SKM-1 (cell line): ENCODE measurements at regions not wholly inside any gene's neighbourhood (a gene's known extent, or its start where the extent isn't known, plus 50 kb on each side); places are given as distances from the start of the nearest gene placed in this dataset.

Source experiments
- DNase-seq: peaks from one replicate; lab custom pipeline; 2025; ENCODE audit not compliant: unreplicated experiment; lab: John Stamatoyannopoulos, UW

DNA sequence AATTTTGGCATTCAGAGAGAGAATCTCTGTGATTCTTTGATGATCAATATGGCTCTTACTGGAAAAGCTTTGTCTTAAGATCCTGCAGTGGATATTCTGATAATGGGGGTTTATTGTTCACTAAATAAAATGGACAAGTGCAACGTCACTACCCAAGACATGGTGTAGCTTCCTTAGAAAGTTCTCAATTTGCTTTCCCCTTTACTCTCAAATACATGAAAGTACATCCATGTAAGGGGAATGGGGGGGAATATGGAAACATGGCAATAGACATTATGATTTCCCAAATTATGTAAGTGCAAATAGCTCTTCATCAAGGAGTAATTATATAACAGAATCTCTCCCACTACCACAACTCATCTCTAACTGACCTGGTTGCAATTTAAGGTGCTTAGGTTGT lies 126.3 kb upstream of the DPYD start:
- no peak for DNase-seq

DNA sequence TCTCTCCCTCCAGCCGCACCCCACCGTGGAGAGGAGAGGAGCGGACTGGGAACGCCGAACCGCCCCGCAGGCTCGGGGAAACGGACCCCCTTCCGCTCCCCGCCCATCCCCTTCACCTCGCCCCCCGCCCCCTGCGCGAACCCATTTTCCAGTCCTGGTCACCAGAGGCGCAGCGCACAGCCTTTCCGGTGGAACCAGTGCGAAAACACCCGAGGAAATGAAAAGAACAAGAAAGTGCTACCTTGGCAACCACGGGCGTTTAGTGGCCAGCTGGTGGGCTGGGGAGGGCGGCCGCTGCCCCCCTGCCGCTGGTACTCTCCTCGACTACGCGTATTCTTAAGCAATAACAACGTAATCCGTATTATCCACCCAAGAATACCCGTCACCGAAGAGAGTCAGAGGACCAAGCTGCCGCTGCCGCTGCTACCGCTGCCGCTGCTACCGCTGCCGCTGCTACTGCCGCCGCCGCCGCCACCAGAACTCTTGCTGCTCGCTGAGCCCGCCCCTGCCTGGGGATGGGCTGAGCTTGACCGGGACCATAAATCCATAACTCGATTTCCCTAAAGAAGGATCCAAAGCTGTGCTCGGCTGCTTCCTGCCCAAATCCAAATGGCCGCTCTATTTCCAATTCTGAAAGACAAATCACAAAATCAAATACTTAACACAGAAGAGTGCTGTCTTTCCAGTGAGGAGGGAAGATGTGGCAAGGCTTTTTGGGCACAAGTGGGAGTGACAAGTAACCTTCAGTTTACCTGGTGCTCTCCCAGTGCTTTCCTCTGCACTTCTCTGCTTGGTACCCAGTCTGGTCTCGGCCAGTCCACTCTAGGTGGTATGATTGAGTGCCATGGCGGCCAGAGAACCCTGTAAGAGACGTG lies 125.2 kb upstream of the DPYD start:
- DNase-seq: no peak

DNA sequence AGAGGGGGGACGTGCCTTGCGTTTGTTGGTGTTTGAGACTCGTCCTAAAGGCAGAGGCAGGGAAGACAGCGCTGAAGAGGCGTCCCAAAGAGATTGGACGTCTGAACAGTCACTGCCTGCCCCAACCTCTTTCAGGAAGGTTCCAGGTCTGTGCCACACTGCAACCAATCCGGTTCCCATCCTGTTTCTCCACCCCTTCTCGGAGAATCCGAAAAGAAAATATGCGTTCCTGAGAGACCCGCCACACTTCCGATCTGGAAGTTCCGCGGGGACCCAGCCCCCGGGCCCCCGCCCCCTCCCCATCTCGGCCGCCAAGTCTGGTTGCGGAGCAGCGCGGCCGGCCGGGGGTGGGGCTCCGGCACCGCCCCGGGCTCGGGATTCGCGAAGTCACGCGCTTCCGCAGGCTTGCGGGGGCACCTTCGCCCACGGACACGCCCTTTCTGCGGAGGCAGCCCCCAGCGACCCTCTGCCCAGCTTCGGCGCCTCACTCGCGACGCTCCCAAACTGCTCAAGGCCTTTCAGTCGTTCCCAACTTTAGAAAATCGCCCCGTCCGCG lies 124.5 kb upstream of the DPYD start:
- DNase-seq: no peak

DNA sequence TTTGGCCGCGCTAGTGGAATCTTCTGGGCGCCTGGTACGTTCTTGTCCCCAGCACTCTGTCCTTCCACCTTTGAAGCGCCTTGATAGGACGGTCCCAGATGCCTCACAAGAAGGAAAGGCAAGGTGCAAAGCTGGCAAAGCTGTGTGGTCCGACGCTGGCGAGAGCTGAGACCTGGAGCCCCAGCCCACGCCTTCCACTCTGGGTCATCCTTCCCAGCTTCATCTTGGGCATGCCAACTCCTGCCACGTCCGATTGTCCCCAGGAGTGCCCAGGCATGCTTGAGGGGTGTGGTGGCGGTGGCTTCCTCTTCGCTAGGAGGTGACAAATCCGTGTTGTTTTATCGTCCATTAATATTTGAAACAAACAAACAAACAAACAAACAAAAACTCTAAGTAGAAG lies 123.9 kb upstream of the DPYD start:
- DNase-seq: no peak

DNA sequence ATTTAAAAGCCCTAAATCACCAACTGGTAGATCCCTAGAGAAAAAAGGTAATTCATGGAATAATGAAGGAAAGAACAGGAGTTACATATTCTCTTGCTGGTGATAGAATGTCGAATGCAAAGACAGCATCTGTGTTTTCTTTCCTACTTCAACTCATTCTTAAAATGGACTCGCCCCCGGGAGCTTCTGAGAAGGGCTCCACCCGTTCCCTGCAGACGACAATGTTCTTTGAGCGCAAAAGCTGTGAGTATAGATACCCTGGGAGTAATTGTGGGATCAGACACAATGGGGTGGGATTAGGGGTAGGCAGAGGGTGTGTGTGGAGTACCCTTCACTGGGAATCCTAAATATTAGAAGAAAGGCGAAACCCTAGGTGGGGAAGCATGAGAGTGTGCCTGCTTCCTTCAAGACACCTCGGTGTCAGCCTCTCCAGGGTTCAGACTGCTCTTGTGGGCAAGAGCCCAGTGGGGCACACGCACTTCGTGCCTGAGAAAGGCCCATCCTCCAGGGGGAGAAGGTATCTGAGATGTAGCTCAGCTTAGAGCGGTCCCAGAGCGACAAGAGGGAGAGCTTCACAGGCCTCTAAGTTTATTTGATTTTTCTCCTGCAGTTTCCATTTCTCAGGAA lies 123.3 kb upstream of the DPYD start:
- DNase-seq: no peak

DNA sequence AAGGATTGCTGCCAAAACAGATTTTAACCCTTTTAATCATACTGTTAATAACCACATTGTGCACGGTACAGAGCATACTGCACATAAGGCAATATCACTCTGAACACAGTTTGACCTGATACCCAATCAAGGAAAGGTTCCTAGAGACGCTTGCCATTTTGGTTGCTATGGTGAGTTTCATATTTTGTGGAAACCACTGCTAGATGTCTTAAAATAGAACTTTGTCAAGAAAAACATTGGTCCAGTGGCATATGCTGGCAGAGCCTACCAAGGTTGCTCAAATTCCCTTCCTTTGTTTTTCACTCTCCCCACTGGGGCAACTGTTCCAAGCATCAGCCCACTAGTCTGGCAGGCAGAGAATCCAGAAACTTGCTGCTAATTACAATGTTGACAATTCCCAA lies 114.8 kb upstream of the DPYD start:
- no peak for DNase-seq

DNA sequence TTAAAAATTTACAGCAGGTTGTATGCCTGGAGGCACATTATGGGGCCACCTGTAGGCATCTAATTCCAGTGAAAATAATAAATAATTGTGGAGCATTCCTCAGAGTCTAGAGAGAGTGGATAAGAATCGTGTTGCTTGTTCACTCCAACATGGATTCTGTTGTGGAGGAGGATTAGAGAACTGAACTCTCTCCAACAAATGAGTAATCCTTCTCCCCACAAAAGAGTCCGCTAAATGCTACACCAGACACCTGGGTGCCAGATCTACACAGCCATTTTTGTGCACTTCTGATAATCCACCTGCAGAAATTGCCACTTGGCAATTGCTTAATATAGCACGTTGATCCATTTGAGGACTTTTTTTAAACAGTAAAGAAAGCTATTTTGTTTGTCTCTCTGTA lies 113.7 kb upstream of the DPYD start:
- no peak for DNase-seq

DNA sequence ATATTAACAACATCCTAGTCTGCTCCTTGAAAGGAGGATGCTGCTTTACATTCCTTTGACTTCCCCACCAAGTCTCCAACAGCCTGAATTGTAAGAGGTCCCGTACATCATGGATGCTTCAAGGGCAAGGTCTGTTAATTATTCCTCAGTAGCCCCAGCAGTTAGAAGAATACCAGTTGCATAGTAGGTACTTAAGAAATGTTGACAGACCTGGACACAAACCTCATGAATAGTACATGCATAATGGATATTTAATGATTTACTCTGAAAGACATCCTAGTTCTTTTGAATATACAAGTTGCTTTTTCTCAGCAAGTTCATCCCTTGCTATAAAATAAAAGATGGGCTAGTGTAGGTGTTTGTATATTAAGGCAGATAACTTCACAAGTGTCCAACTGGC lies 112.1 kb upstream of the DPYD start:
- no peak for DNase-seq

DNA sequence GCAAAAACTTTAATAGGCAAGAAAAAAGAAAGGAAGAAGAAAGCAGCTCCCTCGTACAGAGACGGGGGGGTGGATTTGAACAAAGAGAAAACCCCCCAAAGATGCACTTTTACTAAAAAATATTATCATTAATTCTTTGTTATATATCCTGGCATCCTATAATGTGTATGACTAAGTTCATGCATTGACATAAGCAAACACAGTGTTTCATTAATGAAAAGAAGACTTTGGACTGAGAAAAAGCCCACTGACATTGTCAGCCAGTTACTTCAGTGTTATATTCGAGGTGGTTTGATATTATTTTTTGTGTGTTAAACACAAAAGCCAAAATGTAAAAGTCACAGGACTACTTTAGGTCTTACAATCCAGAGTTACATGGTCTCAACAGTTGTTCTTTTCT lies 110.1 kb upstream of the DPYD start:
- DNase-seq: no peak

DNA sequence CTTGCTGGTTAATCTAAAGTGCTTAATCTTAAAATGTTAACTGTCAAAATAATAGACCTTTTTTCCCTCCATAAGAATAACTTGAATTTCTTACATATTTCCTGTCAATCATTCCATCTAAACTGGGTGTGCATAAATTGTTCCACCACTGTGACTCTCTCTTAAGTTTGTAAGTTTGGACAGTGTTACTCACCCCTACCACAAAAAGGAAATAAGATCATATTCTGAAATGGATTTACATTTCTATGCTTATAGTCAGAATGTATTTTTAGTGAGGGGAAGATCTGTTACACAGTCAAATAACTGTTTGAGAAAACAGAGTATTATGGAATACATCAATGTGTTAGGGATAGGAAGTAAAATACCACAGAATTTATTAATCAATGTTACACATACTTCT lies 109.6 kb upstream of the DPYD start:
- DNase-seq: no peak

DNA sequence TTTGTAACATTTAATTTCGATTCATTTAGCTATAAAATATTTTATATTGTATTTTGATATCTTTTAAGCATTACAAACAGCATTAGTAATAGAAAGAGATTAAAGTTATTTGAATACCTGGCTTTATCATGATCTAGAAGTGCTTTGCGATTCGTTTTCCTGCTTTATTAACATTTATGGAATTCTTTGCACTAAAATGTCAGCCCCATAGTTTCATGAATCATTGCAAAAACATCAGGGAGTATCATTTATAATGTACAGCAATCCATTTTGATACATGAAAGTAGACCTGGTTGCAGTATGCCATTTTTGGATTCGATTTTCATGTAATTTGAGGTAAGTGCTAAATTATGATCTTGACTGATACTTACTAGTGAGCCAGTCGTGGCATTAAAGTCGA lies 108.0 kb upstream of the DPYD start:
- no peak for DNase-seq

DNA sequence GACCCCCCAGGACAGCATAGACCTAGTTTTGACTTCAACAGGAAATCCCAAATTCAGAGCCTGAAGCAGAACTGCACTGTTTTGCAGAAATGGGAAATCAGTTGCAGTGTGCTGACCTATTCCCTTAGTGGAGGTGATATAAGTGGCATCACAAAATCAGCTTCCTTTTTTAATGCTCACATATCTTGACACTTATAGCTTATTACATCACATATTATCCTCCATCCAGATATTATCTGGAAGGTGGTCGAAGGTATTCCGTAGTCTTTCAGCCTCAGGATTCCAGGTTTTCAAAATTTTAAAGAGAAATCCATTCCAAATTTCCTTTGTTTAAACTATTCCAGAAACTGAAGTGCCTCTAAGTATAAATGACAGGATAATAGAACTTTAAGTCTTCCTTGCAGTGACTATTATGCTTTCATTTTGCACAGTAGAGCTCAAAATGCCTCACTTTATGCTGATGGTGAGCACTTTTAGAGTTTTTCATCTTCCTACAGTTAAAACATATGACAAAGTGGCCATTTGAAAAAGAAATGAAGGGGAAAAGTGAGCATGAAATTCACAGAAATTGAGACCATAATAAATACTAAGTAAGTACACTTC lies 106.4 kb upstream of the DPYD start:
- no peak for DNase-seq

DNA sequence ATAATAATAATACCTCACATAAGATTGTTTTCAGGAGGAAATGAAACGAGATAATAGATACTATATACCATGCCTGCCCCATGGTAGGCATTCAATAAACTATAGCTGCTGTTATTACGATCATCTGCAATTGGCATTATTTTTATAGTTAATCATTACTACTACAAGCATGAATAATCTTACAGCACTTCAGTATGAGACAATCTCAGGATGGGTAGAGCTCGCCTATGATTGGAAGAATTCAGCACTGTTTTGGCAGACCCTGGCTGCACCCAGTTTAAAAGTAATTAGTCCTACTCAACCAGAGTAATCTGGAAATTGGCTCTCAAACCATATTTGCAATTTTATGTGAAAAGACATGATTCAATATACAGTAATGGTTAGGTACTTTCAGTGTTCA lies 105.0 kb upstream of the DPYD start:
- no peak for DNase-seq

DNA sequence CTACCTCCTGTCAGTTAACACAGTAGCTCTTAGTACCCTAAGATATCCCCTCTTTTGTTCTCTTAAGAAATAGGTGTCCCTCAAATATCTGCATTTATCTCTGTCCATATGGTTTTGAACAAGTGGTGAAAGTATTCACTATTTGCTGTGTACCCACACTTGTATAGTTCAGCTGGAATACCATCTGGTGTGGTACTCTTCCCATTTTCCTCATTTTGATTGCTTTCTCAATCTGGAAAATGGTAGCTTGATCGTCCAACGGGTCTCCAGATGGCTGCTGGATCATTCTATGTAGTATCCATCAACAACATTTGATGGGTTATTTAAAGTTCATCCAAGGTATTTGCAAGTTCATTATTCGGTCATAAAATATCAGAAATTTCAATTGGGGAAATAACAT lies 100.3 kb upstream of the DPYD start:
- no peak for DNase-seq

DNA sequence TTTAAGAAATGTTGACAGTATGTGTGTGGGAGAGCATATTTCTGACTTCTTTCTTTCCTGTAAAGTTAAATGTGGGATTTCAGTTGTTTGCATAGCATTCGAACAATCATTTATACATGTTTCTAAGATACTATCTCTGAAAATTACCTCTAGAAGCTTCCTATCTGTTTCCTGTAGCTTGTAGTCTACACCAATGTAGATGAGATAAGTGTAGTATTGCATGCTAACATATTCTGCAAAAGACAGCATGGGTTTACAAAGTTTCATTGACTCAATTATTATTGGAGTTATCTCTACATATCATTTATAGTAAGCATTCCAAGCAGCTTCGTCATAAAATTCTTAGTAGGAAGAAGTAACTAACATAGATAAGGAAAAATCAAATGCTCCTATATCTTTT lies 98.9 kb upstream of the DPYD start:
- DNase-seq: no peak

DNA sequence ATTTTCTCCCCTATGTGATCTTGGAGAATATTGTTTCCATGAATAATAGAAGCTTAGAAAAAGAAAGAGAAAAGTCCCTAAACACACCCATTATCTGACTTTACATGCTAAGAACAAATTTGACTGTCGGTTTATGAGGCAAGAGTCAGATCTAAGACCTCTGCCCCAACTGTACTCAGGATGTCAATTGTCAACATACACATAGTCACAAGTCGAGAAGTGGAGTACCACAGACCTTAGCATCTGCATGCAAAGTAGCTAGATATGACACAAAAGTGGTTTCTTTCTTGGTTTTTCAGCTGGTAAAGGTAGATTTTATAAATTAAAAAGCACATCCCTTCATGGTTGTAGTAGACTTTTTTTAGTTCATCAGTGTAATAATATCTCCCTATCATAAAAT lies 97.2 kb upstream of the DPYD start:
- no peak for DNase-seq

DNA sequence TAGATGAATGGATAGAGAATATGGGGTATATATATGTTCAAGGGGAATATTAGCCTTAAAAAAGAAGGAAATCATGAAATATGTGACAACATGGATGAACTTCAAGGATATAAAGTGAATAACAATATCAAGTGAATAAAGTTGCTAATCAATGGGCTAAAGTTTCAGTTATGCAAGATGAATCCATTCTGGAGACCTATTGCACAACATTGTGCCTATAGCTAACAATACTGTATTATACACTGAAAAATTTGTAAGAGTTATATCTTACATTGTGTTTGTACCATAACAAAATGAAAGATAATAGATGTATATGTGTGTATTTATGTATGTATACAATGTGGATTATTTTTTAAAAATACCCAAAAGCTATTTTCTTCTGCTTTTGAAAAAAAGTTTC lies 96.3 kb upstream of the DPYD start:
- DNase-seq: no peak

DNA sequence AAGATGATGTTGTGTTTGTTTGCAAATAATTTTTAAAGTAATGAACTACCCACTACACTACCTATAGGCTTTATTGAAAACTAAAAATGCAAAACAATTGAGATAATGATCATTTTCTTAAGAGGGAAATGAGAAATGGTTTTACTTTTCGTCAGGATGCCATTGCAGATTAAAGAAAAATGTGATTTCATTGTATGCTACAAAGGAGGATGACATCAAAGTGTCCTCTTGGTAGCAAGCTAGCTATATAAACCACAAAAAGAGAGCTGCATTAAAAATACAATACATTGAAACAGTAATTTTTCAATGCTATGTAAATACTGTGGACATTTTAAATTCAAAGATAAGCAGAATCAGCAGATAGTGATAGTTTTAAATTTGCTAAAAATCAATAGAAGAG lies 87.5 kb upstream of the DPYD start:
- no peak for DNase-seq

DNA sequence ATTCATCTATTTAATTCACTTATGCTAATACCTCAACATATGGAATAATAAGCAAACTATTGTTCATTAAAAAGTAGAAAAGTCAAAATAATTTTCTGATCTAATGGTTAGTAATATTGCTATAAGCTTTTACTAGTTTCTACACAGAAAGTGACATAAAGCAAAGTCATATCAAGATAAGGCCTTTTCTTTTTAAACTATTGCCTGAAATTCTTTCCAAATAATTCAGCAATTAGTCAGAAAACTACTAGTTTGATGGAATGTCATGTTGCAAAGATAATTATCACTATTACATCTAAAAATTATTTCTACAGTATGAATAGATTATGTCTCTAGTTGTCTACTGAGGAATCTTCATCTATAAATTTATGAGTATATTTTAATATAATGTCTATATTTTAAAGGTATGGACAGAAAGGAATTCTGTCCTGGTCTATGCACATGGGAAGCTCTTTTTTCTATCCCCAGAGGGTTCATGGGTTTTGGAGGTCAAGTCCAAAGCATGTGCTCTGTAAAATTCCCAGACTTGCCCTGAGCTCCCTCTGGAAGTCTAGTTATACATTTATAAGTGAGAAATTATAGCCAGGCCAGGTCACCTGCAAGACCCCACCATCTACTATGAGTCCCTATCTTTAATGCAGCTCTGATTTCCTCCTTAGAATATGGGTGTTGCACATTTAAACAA lies 84.6 kb upstream of the DPYD start:
- no peak for DNase-seq

DNA sequence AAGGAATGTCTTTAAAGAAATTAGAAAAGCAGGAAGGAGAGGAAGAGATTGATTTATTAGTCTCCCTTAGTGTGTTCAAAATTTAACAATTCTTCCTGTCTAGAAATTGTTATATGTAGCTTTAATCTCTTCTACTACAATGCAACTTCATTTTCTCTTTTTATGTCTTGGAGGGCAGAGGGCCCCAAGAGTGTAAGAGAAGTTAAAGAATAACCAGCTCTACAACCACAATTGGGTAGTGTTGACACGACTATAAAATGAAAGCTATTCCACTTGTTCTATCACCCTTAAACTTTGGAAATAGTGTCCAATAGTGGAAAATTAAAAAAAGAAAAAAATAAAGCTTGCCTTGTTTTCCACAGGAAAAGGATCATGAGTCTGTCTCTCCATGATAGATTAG lies 82.6 kb upstream of the DPYD start:
- DNase-seq: no peak

DNA sequence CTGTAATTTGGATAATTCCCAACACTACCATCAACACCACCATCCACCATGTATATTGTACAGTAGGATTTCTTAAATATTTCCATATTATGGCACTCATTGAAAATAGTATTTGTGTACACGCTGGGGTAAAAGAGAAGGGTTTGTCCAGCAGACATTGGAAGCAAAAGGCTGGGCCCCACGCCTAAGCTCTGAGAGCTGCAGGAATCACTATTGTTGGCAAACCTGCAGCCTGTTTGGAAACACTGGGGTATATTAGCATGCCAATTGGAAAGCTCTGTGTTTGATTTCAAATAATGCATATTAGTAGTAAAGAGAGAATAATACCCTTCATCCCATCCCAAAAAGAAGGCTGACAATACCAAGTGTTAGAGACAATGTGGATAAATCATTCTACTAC lies 81.5 kb upstream of the DPYD start:
- no peak for DNase-seq

DNA sequence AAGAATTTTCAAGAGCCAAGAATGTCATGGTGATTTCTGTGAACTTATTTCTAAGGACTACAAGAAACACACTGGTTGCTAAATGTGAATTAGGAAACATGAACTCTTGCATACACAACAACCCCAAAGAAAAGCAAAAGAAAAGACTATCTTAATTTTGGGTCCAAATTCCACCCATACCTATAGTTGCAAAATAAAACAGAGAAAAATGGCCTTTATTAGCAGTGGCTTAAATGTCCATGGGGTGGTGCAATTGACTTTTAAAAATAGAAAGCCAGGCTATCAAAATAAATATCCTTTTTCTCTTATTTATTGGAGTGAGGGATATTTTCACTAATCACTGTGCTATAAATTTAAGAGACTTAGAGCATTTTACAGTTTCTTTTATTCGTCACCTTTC lies 80.9 kb upstream of the DPYD start:
- no peak for DNase-seq
